SH-SY5Y (cell line): ENCODE measurements at regions not wholly inside any gene's neighbourhood (a gene's known extent, or its start where the extent isn't known, plus 50 kb on each side); places are given as distances from the start of the nearest gene placed in this dataset.

Experiments used
- GATA2 ChIP-seq: IDR thresholded peaks from 2 replicates; pipeline ENCODE4 v1.6.1; 2011; ENCODE audit warnings: mild to moderate bottlenecking, low read depth, low read length
- GATA3 ChIP-seq: IDR thresholded peaks from 2 replicates; pipeline ENCODE4 v1.6.1; 2011; ENCODE audit warnings: low read depth, mild to moderate bottlenecking, low read length, moderate library complexity

- no peak for TF ChIP-seq GATA3
- no peak for TF ChIP-seq GATA2
Measured at GRCh38 chr9:27660148-27660547, 86.9 kb upstream of the C9orf72 start.

- TF ChIP-seq GATA2 = no peak
- TF ChIP-seq GATA3 = no peak
Measured at GRCh38 chr9:27663526-27663925, 90.2 kb upstream of the C9orf72 start.

- no peak for TF ChIP-seq GATA2
- no peak for TF ChIP-seq GATA3
Measured at GRCh38 chr9:27664121-27664779, 91.0 kb upstream of the C9orf72 start.

- TF ChIP-seq GATA2 (no peak), GATA3 (no peak)
Measured at GRCh38 chr9:27665136-27665535, 91.9 kb upstream of the C9orf72 start.

GRCh38 chr9:27668280-27668679, 95.0 kb upstream of the C9orf72 start:
- TF ChIP-seq GATA2 (no peak), GATA3 (no peak)

GRCh38 chr9:27671636-27672035, 98.4 kb upstream of the C9orf72 start:
- no peak for TF ChIP-seq GATA2
- no peak for TF ChIP-seq GATA3

- TF ChIP-seq GATA3 (no peak), GATA2 (no peak)
Measured at GRCh38 chr9:27672718-27673117, 99.4 kb upstream of the C9orf72 start.

- TF ChIP-seq GATA2 (no peak), GATA3 (no peak)
Measured at GRCh38 chr9:27673641-27674040, 100.4 kb upstream of the C9orf72 start.

- TF ChIP-seq GATA3 (no peak), GATA2 (no peak)
Measured at GRCh38 chr9:27675354-27675753, 102.1 kb upstream of the C9orf72 start.

- TF ChIP-seq GATA2 = no peak
- no peak for TF ChIP-seq GATA3
Measured at GRCh38 chr9:27676827-27677226, 103.5 kb upstream of the C9orf72 start.

- TF ChIP-seq GATA3 (no peak), GATA2 (no peak)
Measured at GRCh38 chr9:27679338-27679737, 106.1 kb upstream of the C9orf72 start.

- no peak for TF ChIP-seq GATA3
- TF ChIP-seq GATA2 = no peak
Measured at GRCh38 chr9:27683181-27683580, 109.9 kb upstream of the C9orf72 start.

- TF ChIP-seq GATA2 = no peak
- TF ChIP-seq GATA3 = no peak
Measured at GRCh38 chr9:27688954-27689353, 115.7 kb upstream of the C9orf72 start.

- TF ChIP-seq GATA2 (no peak), GATA3 (no peak)
Measured at GRCh38 chr9:27699621-27700020, 126.3 kb upstream of the C9orf72 start.

GRCh38 chr9:27701016-27701415, 127.7 kb upstream of the C9orf72 start:
- TF ChIP-seq GATA3 = no peak
- TF ChIP-seq GATA2 = no peak

- TF ChIP-seq GATA3 = no peak
- no peak for TF ChIP-seq GATA2
Measured at GRCh38 chr9:27701587-27701986, 128.3 kb upstream of the C9orf72 start.
